H1 (cell line): ENCODE measurements at regions not wholly inside any gene's neighbourhood (a gene's known extent, or its start where the extent isn't known, plus 50 kb on each side); places are given as distances from the start of the nearest gene placed in this dataset.

Experiments used
- CTCF ChIA-PET: fragments of 300-600 bp; sonication (Branson Sonifier 250); formaldehyde crosslinking; loops from one replicate; lab custom pipeline; 2021; ENCODE audit not compliant: partially characterized antibody; lab: Charles Lee
- POLR2A ChIA-PET: fragments of 300-600 bp; sonication (Branson Sonifier 250); formaldehyde crosslinking; loops from one replicate; lab custom pipeline; 2021; ENCODE audit warnings: inconsistent platforms; ENCODE audit not compliant: partially characterized antibody; lab: Charles Lee
- DNase-seq, 2 experiments: peaks; one replicate each; pipeline versions ENCODE4 v3.0.0 to v3.0.0-alpha.2; 2010 to 2022; ENCODE audit warnings: low spot score in 2 of 2, low read depth in 1 of 2, mixed read lengths in 1 of 2
- FAIRE-seq: peaks from 2 replicates; lab custom pipeline; 2011; peaks lifted over from hg19 to GRCh38; lab: Jason Lieb, UNC
- H2AFZ ChIP-seq: 2 replicates; pipeline ENCODE4 v1.8.1; 2012; ENCODE audit warnings: low read length, inconsistent platforms
- H2AK5ac ChIP-seq: 2 replicates; pipeline ENCODE4 v1.6.1; 2013; ENCODE audit warnings: low read depth, low read length
- H2BK120ac ChIP-seq: replicated peaks from 2 replicates; pipeline ENCODE3; 2013; ENCODE audit warnings: low read depth, low read length, inconsistent platforms
- H2BK12ac ChIP-seq: 2 replicates; pipeline ENCODE4 v1.6.1; 2013; ENCODE audit warnings: low read depth, low read length
- H2BK15ac ChIP-seq: 2 replicates; pipeline ENCODE4 v1.6.1; 2013; ENCODE audit warnings: low read length
- H2BK20ac ChIP-seq: 2 replicates; pipeline ENCODE4 v1.6.1; 2013; ENCODE audit warnings: low read length
- H2BK5ac ChIP-seq: 2 replicates; pipeline ENCODE4 v1.6.1; 2013; ENCODE audit warnings: low read depth, low read length
- H3K14ac ChIP-seq: 2 replicates; pipeline ENCODE4 v1.6.1; 2013; ENCODE audit warnings: inconsistent platforms; ENCODE audit not compliant: insufficient read length
- H3K18ac ChIP-seq: 2 replicates; pipeline ENCODE4 v1.6.1; 2013; ENCODE audit warnings: low read length; ENCODE audit errors: extremely low read depth
- H3K23ac ChIP-seq: 2 replicates; pipeline ENCODE4 v1.6.1; 2013; ENCODE audit warnings: inconsistent platforms; ENCODE audit not compliant: insufficient read length
- H3K23me2 ChIP-seq: 2 replicates; pipeline ENCODE4 v1.6.1; 2013; ENCODE audit warnings: low read depth, low read length
- H3K27ac ChIP-seq: 2 replicates; pipeline ENCODE4 v1.6.1; 2011; ENCODE audit warnings: low read depth, low read length, inconsistent platforms
- H3K27me3 ChIP-seq, 4 experiments: replicated peaks in 1 of 4; 1 replicate in 1 of 4; 2 replicates in 3 of 4; pipeline versions ENCODE4 v1.6.1 to v1.8.1; 2011 to 2013; ENCODE audit warnings: low read length in 3 of 4, mild to moderate bottlenecking in 3 of 4, inconsistent platforms in 2 of 4, mixed read lengths in 2 of 4, moderate library complexity in 1 of 4; ENCODE audit not compliant: control insufficient read depth in 3 of 4, insufficient read depth in 3 of 4; ENCODE audit errors: extremely low read depth in 1 of 4
- H3K36me3 ChIP-seq, 4 experiments: 2 replicates each; pipeline versions ENCODE4 v1.6.1 to v1.8.1; 2011 to 2013; ENCODE audit warnings: mild to moderate bottlenecking in 4 of 4, low read length in 3 of 4, moderate library complexity in 2 of 4, control low read depth in 1 of 4, inconsistent platforms in 1 of 4; ENCODE audit not compliant: insufficient read depth in 4 of 4, control insufficient read depth in 2 of 4
- H3K4ac ChIP-seq: replicated peaks from 2 replicates; pipeline ENCODE3; 2013; ENCODE audit warnings: low read length, low read depth, mixed read lengths, inconsistent platforms; ENCODE audit not compliant: insufficient read length
- H3K4me1 ChIP-seq, 4 experiments: replicated peaks in 1 of 4; 1 replicate in 1 of 4; 2 replicates in 3 of 4; pipeline versions ENCODE4 v1.6.1 to v1.8.1; 2011 to 2013; ENCODE audit warnings: low read length in 3 of 4, inconsistent platforms in 2 of 4, mixed read lengths in 1 of 4; ENCODE audit not compliant: insufficient read depth in 4 of 4, control insufficient read depth in 3 of 4
- H3K4me2 ChIP-seq, 2 experiments: 2 replicates each; pipeline versions ENCODE4 v1.6.1 to v1.8.1; 2011 to 2013; ENCODE audit warnings: low read depth in 2 of 2, low read length in 2 of 2, control low read depth in 1 of 2, inconsistent platforms in 1 of 2, mild to moderate bottlenecking in 1 of 2; ENCODE audit not compliant: insufficient read depth in 1 of 2
- H3K4me3 ChIP-seq, 4 experiments: fragments of 200-600, 300-600 bp in 1 of 4; sonication (generic), shearing (Covaris generic), sonication (Bioruptor Twin) in 1 of 4; 2 replicates each; pipeline versions ENCODE4 v1.5.1 to v1.8.1; 2011 to 2016; ENCODE audit warnings: low read length in 4 of 4, low read depth in 3 of 4, control low read depth in 2 of 4, inconsistent platforms in 2 of 4, mild to moderate bottlenecking in 2 of 4, mixed read lengths in 1 of 4, moderate library complexity in 1 of 4; ENCODE audit not compliant: insufficient read depth in 2 of 4; ENCODE audit errors: extremely low read depth in 1 of 4
- H3K56ac ChIP-seq: replicated peaks from 2 replicates; pipeline ENCODE3; 2013; ENCODE audit warnings: low read depth, mild to moderate bottlenecking, mixed read lengths, low read length, inconsistent platforms; ENCODE audit not compliant: insufficient read length
- H3K79me1 ChIP-seq: 2 replicates; pipeline ENCODE4 v1.6.1; 2013; ENCODE audit warnings: low read depth, low read length, control low read depth
- H3K79me2 ChIP-seq, 2 experiments: 2 replicates each; pipeline versions ENCODE4 v1.6.1 to v1.8.1; 2012 to 2013; ENCODE audit warnings: low read length in 2 of 2, mild to moderate bottlenecking in 2 of 2, inconsistent platforms in 1 of 2; ENCODE audit not compliant: insufficient read depth in 2 of 2, control insufficient read depth in 1 of 2
- H3K9ac ChIP-seq, 4 experiments: replicated peaks in 1 of 4; 1 replicate in 1 of 4; 2 replicates in 3 of 4; pipeline versions ENCODE4 v1.6.1 to v1.8.1; 2011 to 2013; ENCODE audit warnings: low read depth in 3 of 4, low read length in 3 of 4, control low read depth in 2 of 4, mild to moderate bottlenecking in 2 of 4, moderate library complexity in 2 of 4, inconsistent platforms in 1 of 4; ENCODE audit errors: extremely low read depth in 1 of 4
- H3K9me3 ChIP-seq, 2 experiments: 2 replicates each; pipeline versions ENCODE4 v1.6.1 to v1.8.1; 2012 to 2013; ENCODE audit warnings: mild to moderate bottlenecking in 2 of 2, moderate library complexity in 2 of 2, control low read depth in 1 of 2, inconsistent platforms in 1 of 2, low read depth in 1 of 2, low read length in 1 of 2, mixed read lengths in 1 of 2; ENCODE audit not compliant: insufficient read depth in 2 of 2
- H4K20me1 ChIP-seq, 2 experiments: replicated peaks in 1 of 2; 2 replicates each; pipeline versions ENCODE3 to v1.8.1; 2011 to 2013; ENCODE audit warnings: inconsistent platforms in 2 of 2, low read length in 2 of 2, mild to moderate bottlenecking in 1 of 2; ENCODE audit not compliant: insufficient read depth in 2 of 2, control insufficient read depth in 1 of 2
- H4K5ac ChIP-seq: 2 replicates; pipeline ENCODE4 v1.6.1; 2013; ENCODE audit warnings: low read length, low read depth, mixed read lengths, inconsistent platforms; ENCODE audit not compliant: insufficient read length
- H4K8ac ChIP-seq: 2 replicates; pipeline ENCODE4 v1.8.0; 2013; ENCODE audit warnings: mild to moderate bottlenecking, moderate library complexity, low read length, inconsistent platforms; ENCODE audit not compliant: insufficient read depth; ENCODE audit errors: extremely low read depth
- H4K91ac ChIP-seq: replicated peaks from 2 replicates; pipeline ENCODE3; 2013; ENCODE audit warnings: low read length, mixed read lengths, inconsistent platforms; ENCODE audit not compliant: insufficient read length
- BRCA1 ChIP-seq: IDR thresholded peaks from 2 replicates; pipeline ENCODE4 v1.6.1; 2012; ENCODE audit warnings: low read depth, low read length, improper control_type of control experiment
- KDM4A ChIP-seq: IDR thresholded peaks from one replicate; pipeline ENCODE4 v1.7.1; 2012; ENCODE audit warnings: low read depth, mild to moderate bottlenecking, moderate library complexity, low read length, inconsistent platforms; ENCODE audit not compliant: severe bottlenecking
- NRF1 ChIP-seq: IDR thresholded peaks from 2 replicates; pipeline ENCODE4 v1.6.1; 2011; ENCODE audit warnings: mild to moderate bottlenecking, low read depth, low read length, improper control_type of control experiment
- RXRA ChIP-seq: IDR thresholded peaks from 2 replicates; pipeline ENCODE4 v1.6.1; 2011; ENCODE audit warnings: low read depth, mild to moderate bottlenecking, low read length, moderate library complexity; ENCODE audit not compliant: insufficient read depth
- TBP ChIP-seq: IDR thresholded peaks from 2 replicates; pipeline ENCODE4 v1.6.1; 2011; ENCODE audit warnings: low read depth, low read length, improper control_type of control experiment
- WGBS, 2 experiments: shearing (Covaris generic) in 1 of 2; methylation state at CpG; one replicate each; pipeline versions ENCODE4 v1.1.6 to v1.1.7; 2013 to 2015; ENCODE audit warnings: low lambda C conversion rate in 2 of 2, mixed read lengths in 2 of 2, inconsistent platforms in 1 of 2, low coverage in 1 of 2, missing lambda C conversion rate in 1 of 2; ENCODE audit not compliant: insufficient replicate concordance in 2 of 2, insufficient coverage in 1 of 2, insufficient read length in 1 of 2; ENCODE audit errors: extremely low coverage in 1 of 2, missing lambda C conversion rate in 1 of 2; 5-methylcytosine and 5-hydroxymethylcytosine counted together

- no peak overlapping the region for H4K91ac ChIP-seq
- no peak overlapping the region for H3K27ac ChIP-seq
- H3K18ac ChIP-seq, result no peak overlapping the region
- ChIA-PET CTCF (interaction anchor here (0.7 to 0.9 kb wide), 2 partner anchors 19 to 942 kb away, joined by 3 to 4 read pairs; no protein-coding TSS in a partner anchor), POLR2A (no interaction called here)
- H2BK20ac ChIP-seq, result no peak overlapping the region
- no peak overlapping the region for H2BK120ac ChIP-seq
- peaks cover 2 to 3% of the 10 kb centered on the region in 2 experiments; a peak in 1 of 4 replicates for H3K9me3 ChIP-seq
- H3K14ac ChIP-seq, result no peak overlapping the region
- WGBS, 2 experiments, result 91% methylated on average over 2 of the region's 2 CpGs; no CpG with 5 or more reads in 1 of the 2 experiments
- no peaks in the 10 kb centered on the region for H3K23me2 ChIP-seq
- H2AFZ ChIP-seq, result no peak overlapping the region
- H3K4me1 ChIP-seq, result no peaks in the 10 kb centered on the region
- no peaks in the 10 kb centered on the region for H3K79me2 ChIP-seq
- no peaks in the 10 kb centered on the region for H3K36me3 ChIP-seq
- H3K4ac ChIP-seq, result no peak overlapping the region
- no peak overlapping the region for H2BK5ac ChIP-seq
- no peak overlapping the region for H4K8ac ChIP-seq
- no peaks in the 10 kb centered on the region for H4K20me1 ChIP-seq
- H2BK12ac ChIP-seq, result no peak overlapping the region
- H3K9ac ChIP-seq, result no peak overlapping the region
- no peak overlapping the region for H2AK5ac ChIP-seq
- DNase-seq, result no peak
- no peak overlapping the region for H3K4me2 ChIP-seq
- no peak overlapping the region for H3K4me3 ChIP-seq
- no peak overlapping the region for H2BK15ac ChIP-seq
- H3K23ac ChIP-seq, result no peak overlapping the region
- no peak for FAIRE-seq
- H4K5ac ChIP-seq, result no peak overlapping the region
- H3K27me3 ChIP-seq, result peaks cover 7 to 11% (median 8%) of the 10 kb centered on the region in 4 experiments
- no peak overlapping the region for H3K56ac ChIP-seq
- TF ChIP-seq RXRA (no peak), BRCA1 (no peak), KDM4A (no peak), NRF1 (no peak), TBP (no peak)
- no peaks in the 10 kb centered on the region for H3K79me1 ChIP-seq
Measured at GRCh38 chr7:79664884-79665676, 211.6 kb upstream of the MAGI2 start.
